ENCODE measurements at regions not wholly inside any gene's neighbourhood (a gene's known extent, or its start where the extent isn't known, plus 50 kb on each side); places are given as distances from the start of the nearest gene placed in this dataset.

- in situ Hi-C loops (cut with HindIII; ENCODE audit: low pct_ligation_motif_present, low sequenced_read_pairs), result no loop called here
- H3K4me3 ChIP-seq (ENCODE audit: low read depth, low read length), result no peak overlapping the region
- H3K27ac ChIP-seq, result no peak overlapping the region
These were observed 223.5 kb upstream of the NTM start for GRCh38 chr11:131146827-131147490.

GRCh38 chr11:131154351-131154750 is 216.1 kb upstream of the NTM start:
- DNase-seq, result no peak
- in situ Hi-C loops (cut with HindIII; ENCODE audit: low pct_ligation_motif_present, low sequenced_read_pairs), result no loop called here
- no peak for TF ChIP-seq CTCF (IDR thresholded peaks at IDR 0.05; ENCODE audit: low read depth, low read length, missing control alignments)
- no peaks in the 10 kb centered on the region for H3K36me3 ChIP-seq (replicated peaks)
- H3K27ac ChIP-seq, result no peak overlapping the region
- H3K27me3 ChIP-seq (replicated peaks), result no peaks in the 10 kb centered on the region
- H3K4me3 ChIP-seq (ENCODE audit: low read depth, low read length), result no peak overlapping the region

More at GRCh38 chr11:131146827-131147490, 223.5 kb upstream of the NTM start:
- no peak for DNase-seq
- H3K27me3 ChIP-seq (replicated peaks), result no peaks in the 10 kb centered on the region
- TF ChIP-seq CTCF (IDR thresholded peaks at IDR 0.05; ENCODE audit: low read depth, low read length, missing control alignments), result no peak
- H3K36me3 ChIP-seq (replicated peaks), result no peaks in the 10 kb centered on the region

- no peaks in the 10 kb centered on the region for H3K36me3 ChIP-seq (replicated peaks)
- H3K4me3 ChIP-seq (ENCODE audit: low read depth, low read length), result no peak overlapping the region
- no peak for DNase-seq
- in situ Hi-C loops (cut with HindIII; ENCODE audit: low pct_ligation_motif_present, low sequenced_read_pairs), result no loop called here
- TF ChIP-seq CTCF (IDR thresholded peaks at IDR 0.05; ENCODE audit: low read depth, low read length, missing control alignments), result no peak
- no peaks in the 10 kb centered on the region for H3K27me3 ChIP-seq (replicated peaks)
- no peak overlapping the region for H3K27ac ChIP-seq
These were observed 212.7 kb upstream of the NTM start for GRCh38 chr11:131157678-131158077.

GRCh38 chr11:131160846-131161245 is 209.6 kb upstream of the NTM start:
- Histone ChIP-seq H3K4me3 (ENCODE audit: low read depth, low read length) (no peak overlapping the region), H3K27ac (no peak overlapping the region), H3K27me3 (replicated peaks) (no peaks in the 10 kb centered on the region), H3K36me3 (replicated peaks) (no peaks in the 10 kb centered on the region)
- no peak for TF ChIP-seq CTCF (IDR thresholded peaks at IDR 0.05; ENCODE audit: low read depth, low read length, missing control alignments)
- DNase-seq, result no peak
- in situ Hi-C loops (cut with HindIII; ENCODE audit: low pct_ligation_motif_present, low sequenced_read_pairs), result no loop called here

- Histone ChIP-seq H3K27ac (no peak overlapping the region), H3K36me3 (replicated peaks) (no peaks in the 10 kb centered on the region), H3K27me3 (replicated peaks) (no peaks in the 10 kb centered on the region), H3K4me3 (ENCODE audit: low read depth, low read length) (no peak overlapping the region)
- in situ Hi-C loops (cut with HindIII; ENCODE audit: low pct_ligation_motif_present, low sequenced_read_pairs), result no loop called here
- TF ChIP-seq CTCF (IDR thresholded peaks at IDR 0.05; ENCODE audit: low read depth, low read length, missing control alignments), result no peak
- DNase-seq, result no peak
These were observed 206.8 kb upstream of the NTM start for GRCh38 chr11:131163613-131164012.

GRCh38 chr11:131165036-131165435 is 205.4 kb upstream of the NTM start:
- H3K27ac ChIP-seq, result no peak overlapping the region
- TF ChIP-seq CTCF (IDR thresholded peaks at IDR 0.05; ENCODE audit: low read depth, low read length, missing control alignments), result no peak
- H3K4me3 ChIP-seq (ENCODE audit: low read depth, low read length), result no peak overlapping the region
- no peaks in the 10 kb centered on the region for H3K36me3 ChIP-seq (replicated peaks)
- in situ Hi-C loops (cut with HindIII; ENCODE audit: low pct_ligation_motif_present, low sequenced_read_pairs), result no loop called here
- DNase-seq, result no peak
- no peaks in the 10 kb centered on the region for H3K27me3 ChIP-seq (replicated peaks)
